Ammon's horn (tissue), 1 donor: ENCODE measurements at regions not wholly inside any gene's neighbourhood (a gene's known extent, or its start where the extent isn't known, plus 50 kb on each side); places are given as distances from the start of the nearest gene placed in this dataset.

ENCODE experiments used
- DNase-seq: peaks from one replicate; pipeline ENCODE4 v3.0.0-alpha.2; 2016; ENCODE audit warnings: low spot score

- DNase-seq = no peak
Observed at GRCh38 chr2:235170016-235170415, 218.2 kb downstream of the SH3BP4 start.

GRCh38 chr2:235170536-235171521 lies 219.0 kb downstream of the SH3BP4 start:
- peak; percentile 32 for DNase-seq

- no peak for DNase-seq
Observed at GRCh38 chr2:235171550-235172031, 219.8 kb downstream of the SH3BP4 start.

GRCh38 chr2:235180642-235181041 lies 228.8 kb downstream of the SH3BP4 start:
- DNase-seq = no peak

- DNase-seq = no peak
Observed at GRCh38 chr2:235183786-235184185, 232.0 kb downstream of the SH3BP4 start.

- DNase-seq = no peak
Observed at GRCh38 chr2:235187806-235188205, 236.0 kb downstream of the SH3BP4 start.

GRCh38 chr2:235191486-235191885 lies 239.7 kb downstream of the SH3BP4 start:
- DNase-seq = no peak

GRCh38 chr2:235191978-235192377 lies 240.2 kb downstream of the SH3BP4 start:
- DNase-seq = peak; percentile 23

GRCh38 chr2:235194351-235194750 lies 242.5 kb downstream of the SH3BP4 start:
- peak; percentile 83 for DNase-seq

- DNase-seq = no peak
Observed at GRCh38 chr2:235194836-235195235, 243.0 kb downstream of the SH3BP4 start.

- DNase-seq = peak; percentile 64
Observed at GRCh38 chr2:235195921-235196320, 244.1 kb downstream of the SH3BP4 start.

- no peak for DNase-seq
Observed at GRCh38 chr2:235199128-235199527, 247.3 kb downstream of the SH3BP4 start.

GRCh38 chr2:235200216-235200615 lies 248.4 kb downstream of the SH3BP4 start:
- DNase-seq = no peak

GRCh38 chr2:235201756-235202155 lies 249.9 kb downstream of the SH3BP4 start:
- DNase-seq = no peak

- no peak for DNase-seq
Observed at GRCh38 chr2:235204948-235205347, 253.1 kb downstream of the SH3BP4 start.

GRCh38 chr2:235206399-235206798 lies 254.6 kb downstream of the SH3BP4 start:
- no peak for DNase-seq

- DNase-seq = no peak
Observed at GRCh38 chr2:235206980-235207579, 255.3 kb downstream of the SH3BP4 start.

- DNase-seq = no peak
Observed at GRCh38 chr2:235211056-235211455, 259.2 kb downstream of the SH3BP4 start.

- no peak for DNase-seq
Observed at GRCh38 chr2:235212501-235213158, 260.8 kb downstream of the SH3BP4 start.

- DNase-seq = no peak
Observed at GRCh38 chr2:235215248-235215647, 263.4 kb downstream of the SH3BP4 start.

GRCh38 chr2:235216901-235217300 lies 265.1 kb downstream of the SH3BP4 start:
- DNase-seq = no peak

GRCh38 chr2:235217846-235218245 lies 266.0 kb downstream of the SH3BP4 start:
- DNase-seq = no peak

GRCh38 chr2:235218486-235218907 lies 266.7 kb downstream of the SH3BP4 start:
- DNase-seq = no peak
